K562 (cell line): ENCODE measurements at regions not wholly inside any gene's neighbourhood (a gene's known extent, or its start where the extent isn't known, plus 50 kb on each side); places are given as distances from the start of the nearest gene placed in this dataset.

Source experiments
- ATAC-seq: fragments of 200-7000 bp; cut with Tn5 transposase; 3 replicates; pipeline ENCODE4 v1.9.1; 2020; ENCODE audit warnings: moderate library complexity
- BruUV-seq: library from RNA; stranded (reverse); fragments of 400-500 nt; replicated peaks from 2 replicates; lab custom pipeline; 2021; lab: Mats Ljungman, UMichigan
- CTCF ChIA-PET: fragments of 300-600 bp; formaldehyde crosslinking; extraction: SDS; loops from one replicate; lab custom pipeline; 2021; ENCODE audit warnings: low intra/inter-chr PET ratio; lab: Yijun Ruan, JAX
- POLR2A ChIA-PET: fragments of 300-600, 350-650 bp; sonication (Branson Sonifier 250); formaldehyde crosslinking; extraction: SDS; loops from one replicate; lab custom pipeline; 2021; ENCODE audit warnings: antibody characterized with exemption, inconsistent platforms; lab: Yijun Ruan, JAX
- DNase-seq, 4 experiments: peaks; one replicate each; pipeline versions ENCODE4 v3.0.0 to v3.0.0-alpha.2; 2011 to 2018; ENCODE audit warnings: low spot score in 3 of 4, mixed read lengths in 3 of 4; ENCODE audit errors: extremely low read depth in 1 of 4
- FAIRE-seq: peaks from 2 replicates; lab custom pipeline; 2011; peaks lifted over from hg19 to GRCh38; lab: Jason Lieb, UNC
- H2AFZ ChIP-seq: 2 replicates; pipeline ENCODE4 v1.6.0; 2011; ENCODE audit warnings: low read depth, low read length, control low read depth, inconsistent platforms
- H3K27ac ChIP-seq: fragments of 200-600 bp; 3 replicates; pipeline ENCODE4 v1.8.0; 2011; ENCODE audit warnings: low read depth, mild to moderate bottlenecking, control low read depth, inconsistent platforms, low read length, moderate library complexity, mixed read lengths; ENCODE audit errors: extremely low read depth
- H3K27me3 ChIP-seq, 2 experiments: fragments of 300-600 bp in 1 of 2; 2 replicates in 1 of 2; 3 replicates in 1 of 2; pipeline versions ENCODE4 v1.6.0 to v1.8.0; 2011; ENCODE audit warnings: inconsistent platforms in 2 of 2, low read length in 2 of 2, mild to moderate bottlenecking in 1 of 2, mixed read lengths in 1 of 2, moderate library complexity in 1 of 2; ENCODE audit not compliant: control insufficient read depth in 2 of 2, insufficient read depth in 2 of 2
- H3K36me3 ChIP-seq: fragments of 300-600 bp; 3 replicates; pipeline ENCODE4 v1.8.0; 2011; ENCODE audit warnings: mild to moderate bottlenecking, low read length, inconsistent platforms; ENCODE audit not compliant: control insufficient read depth, insufficient read depth
- H3K4me1 ChIP-seq, 2 experiments: fragments of 200-600 bp in 1 of 2; replicated peaks in 1 of 2; 2 replicates in 1 of 2; 3 replicates in 1 of 2; pipeline versions ENCODE4 v1.5.1 to v1.8.0; 2011; ENCODE audit warnings: inconsistent platforms in 2 of 2, low read length in 2 of 2, mild to moderate bottlenecking in 1 of 2, mixed read lengths in 1 of 2, moderate library complexity in 1 of 2; ENCODE audit not compliant: control insufficient read depth in 2 of 2, insufficient read depth in 2 of 2
- H3K4me2 ChIP-seq: 2 replicates; pipeline ENCODE4 v1.6.1; 2011; ENCODE audit warnings: low read length, control low read depth, inconsistent platforms, mixed read lengths; ENCODE audit not compliant: insufficient read depth
- H3K4me3 ChIP-seq: fragments of 200-600 bp; sonication (generic), shearing (Covaris generic); 2 replicates; pipeline ENCODE4 v1.5.1; 2016; ENCODE audit warnings: control low read depth, inconsistent platforms
- H3K79me2 ChIP-seq: fragments of 200-600 bp; 3 replicates; pipeline ENCODE4 v1.8.0; 2011; ENCODE audit warnings: low read length, inconsistent platforms; ENCODE audit not compliant: control insufficient read depth, insufficient read depth
- H3K9ac ChIP-seq, 2 experiments: 2 replicates each; pipeline versions ENCODE4 v1.6.0 to v1.6.1; 2011; ENCODE audit warnings: low read depth in 2 of 2, low read length in 2 of 2, control low read depth in 1 of 2, inconsistent platforms in 1 of 2, mild to moderate bottlenecking in 1 of 2, mixed read lengths in 1 of 2; ENCODE audit not compliant: insufficient read depth in 1 of 2
- H3K9me1 ChIP-seq: one replicate; pipeline ENCODE4 v1.6.0; 2011; ENCODE audit warnings: inconsistent platforms, mild to moderate bottlenecking, low read length, moderate library complexity; ENCODE audit not compliant: control insufficient read depth, insufficient read depth
- H3K9me3 ChIP-seq: replicated peaks from 2 replicates; pipeline ENCODE4 v1.5.1; 2011; ENCODE audit warnings: low read depth, low read length, inconsistent platforms; ENCODE audit not compliant: control insufficient read depth, insufficient read depth
- H4K20me1 ChIP-seq: replicated peaks from 2 replicates; pipeline ENCODE4 v1.6.1; 2011; ENCODE audit warnings: low read length, inconsistent platforms, mixed read lengths; ENCODE audit not compliant: control insufficient read depth, insufficient read depth
- ELK3 ChIP-seq: fragments of 450-650 bp; formaldehyde crosslinking; IDR thresholded peaks from 2 replicates; pipeline ENCODE4 v1.4.0; 2020; ENCODE audit warnings: mild to moderate bottlenecking
- GABPB1 ChIP-seq: sonication (generic); formaldehyde crosslinking; IDR thresholded peaks from 2 replicates; pipeline ENCODE4 v1.8.0; 2022; ENCODE audit warnings: mild to moderate bottlenecking, missing genetic modification reagents
- RCOR1 ChIP-seq, 2 experiments: IDR thresholded peaks; 2 replicates each; pipeline ENCODE4 v1.6.1; 2012; ENCODE audit warnings: low read depth in 2 of 2, low read length in 2 of 2, borderline replicate concordance in 1 of 2, improper control_type of control experiment in 1 of 2
- ZNF263 ChIP-seq: sonication (generic); formaldehyde crosslinking; IDR thresholded peaks from 2 replicates; pipeline ENCODE4 v1.8.0; 2022; ENCODE audit warnings: mild to moderate bottlenecking, missing genetic modification reagents, borderline replicate concordance
- WGBS: fragments of 100-300 bp; shearing (Covaris generic); methylation state at CpG from one replicate; pipeline ENCODE4 v1.1.6; 2016; ENCODE audit warnings: low coverage, mixed read lengths; ENCODE audit not compliant: insufficient coverage; ENCODE audit errors: missing lambda C conversion rate; 5-methylcytosine and 5-hydroxymethylcytosine counted together
- in situ Hi-C: fragments of 300-500 bp; cut with MboI; formaldehyde crosslinking; loops from 4 replicates; pipeline ENCODE4 v1.15.0; 2018; ENCODE audit warnings: inconsistent platforms, mixed read lengths
- intact Hi-C: fragments of 100-400 bp; cut with micrococcal nuclease; formaldehyde crosslinking; loops from 2 replicates; pipeline ENCODE4 v1.14.2; 2022
- TF ChIP-seq, protein P1 (sequence below): fragments of 200-800 bp; sonication (Bioruptor generic); IDR thresholded peaks from 2 replicates; pipeline ENCODE4 v1.6.1; 2017; ENCODE audit warnings: missing genetic modification characterization, missing compliant biosample characterization

- Histone ChIP-seq H3K4me1 (no peaks in the 10 kb centered on the region), H3K27ac (no peak overlapping the region), H3K9me1 (no peaks in the 10 kb centered on the region), H3K4me3 (no peak overlapping the region), H2AFZ (no peak overlapping the region), H3K9ac (no peak overlapping the region), H3K27me3 (no peaks in the 10 kb centered on the region), H3K4me2 (no peak overlapping the region), H3K79me2 (no peaks in the 10 kb centered on the region), H3K36me3 (peaks cover 49% of the 10 kb centered on the region), H4K20me1 (no peaks in the 10 kb centered on the region), H3K9me3 (no peaks in the 10 kb centered on the region)
- ChIA-PET CTCF (no interaction called here), POLR2A (no interaction called here)
- FAIRE-seq (no peak), ATAC-seq (no peak), DNase-seq (no peak)
- intact Hi-C loops (no loop called here), in situ Hi-C loops (no loop called here)
- 96% methylated on average over 5 of the region's 5 CpGs for WGBS
- BruUV-seq = no TSS peak
- TF ChIP-seq RCOR1 (IDR thresholded peaks at IDR 0.05; ENCODE audit: borderline replicate concordance in 1 of 2, low read depth in 2 of 2, low read length in 2 of 2) (no peak), ZNF263 (no peak), ELK3 (CRISPR knock-in tag) (no peak), GABPB1 (CRISPR knock-in tag) (no peak)
- TF ChIP-seq, protein P1, sequence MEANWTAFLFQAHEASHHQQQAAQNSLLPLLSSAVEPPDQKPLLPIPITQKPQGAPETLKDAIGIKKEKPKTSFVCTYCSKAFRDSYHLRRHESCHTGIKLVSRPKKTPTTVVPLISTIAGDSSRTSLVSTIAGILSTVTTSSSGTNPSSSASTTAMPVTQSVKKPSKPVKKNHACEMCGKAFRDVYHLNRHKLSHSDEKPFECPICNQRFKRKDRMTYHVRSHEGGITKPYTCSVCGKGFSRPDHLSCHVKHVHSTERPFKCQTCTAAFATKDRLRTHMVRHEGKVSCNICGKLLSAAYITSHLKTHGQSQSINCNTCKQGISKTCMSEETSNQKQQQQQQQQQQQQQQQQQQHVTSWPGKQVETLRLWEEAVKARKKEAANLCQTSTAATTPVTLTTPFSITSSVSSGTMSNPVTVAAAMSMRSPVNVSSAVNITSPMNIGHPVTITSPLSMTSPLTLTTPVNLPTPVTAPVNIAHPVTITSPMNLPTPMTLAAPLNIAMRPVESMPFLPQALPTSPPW (CRISPR knock-in tag) = no peak
These were observed 669.1 kb downstream of the GALR1 start for GRCh38 chr18:77918730-77919129.
